HEK293 (cell line): ENCODE measurements at regions not wholly inside any gene's neighbourhood (a gene's known extent, or its start where the extent isn't known, plus 50 kb on each side); places are given as distances from the start of the nearest gene placed in this dataset.

ENCODE experiments used
- AEBP2 ChIP-seq: fragments of 450-650 bp; formaldehyde crosslinking; IDR thresholded peaks from 2 replicates; pipeline ENCODE4 v1.5.1; 2016; ENCODE audit warnings: missing biosample characterization, missing genetic modification characterization, borderline replicate concordance
- CTCF ChIP-seq: fragments of 450-650 bp; formaldehyde crosslinking; IDR thresholded peaks from 2 replicates; pipeline ENCODE4 v1.5.1; 2016; ENCODE audit warnings: missing biosample characterization, missing genetic modification characterization
- PBX3 ChIP-seq: sonication (generic); formaldehyde crosslinking; IDR thresholded peaks from 2 replicates; pipeline ENCODE4 v1.8.1; 2022; ENCODE audit warnings: mild to moderate bottlenecking, moderate library complexity, missing genetic modification reagents
- PRDM6 ChIP-seq: fragments of 450-650 bp; formaldehyde crosslinking; IDR thresholded peaks from 2 replicates; pipeline ENCODE4 v1.5.1; 2017; ENCODE audit warnings: missing biosample characterization, missing genetic modification characterization
- TSHZ1 ChIP-seq: fragments of 450-650 bp; formaldehyde crosslinking; IDR thresholded peaks from 2 replicates; pipeline ENCODE4 v1.5.1; 2016; ENCODE audit warnings: missing biosample characterization, missing genetic modification characterization, borderline replicate concordance
- ZNF132 ChIP-seq: fragments of 450-650 bp; formaldehyde crosslinking; IDR thresholded peaks from 2 replicates; pipeline ENCODE4 v1.5.1; 2017; ENCODE audit warnings: missing biosample characterization, missing genetic modification characterization, borderline replicate concordance
- ZNF548 ChIP-seq: fragments of 450-650 bp; formaldehyde crosslinking; IDR thresholded peaks from 2 replicates; pipeline ENCODE4 v1.5.1; 2016; ENCODE audit warnings: missing biosample characterization, missing genetic modification characterization
- ZNF558 ChIP-seq: fragments of 450-650 bp; formaldehyde crosslinking; IDR thresholded peaks from 2 replicates; pipeline ENCODE4 v1.5.1; 2016; ENCODE audit warnings: missing biosample characterization, missing genetic modification characterization
- ZNF707 ChIP-seq: fragments of 450-650 bp; formaldehyde crosslinking; IDR thresholded peaks from 2 replicates; pipeline ENCODE4 v1.5.1; 2016; ENCODE audit warnings: missing biosample characterization, missing genetic modification characterization
- ZNF747 ChIP-seq: fragments of 450-650 bp; formaldehyde crosslinking; IDR thresholded peaks from 2 replicates; pipeline ENCODE4 v1.5.1; 2016; ENCODE audit warnings: missing biosample characterization, missing genetic modification characterization
- ZNF777 ChIP-seq: fragments of 450-650 bp; formaldehyde crosslinking; IDR thresholded peaks from 2 replicates; pipeline ENCODE4 v1.5.1; 2017; ENCODE audit warnings: missing biosample characterization, missing genetic modification characterization, borderline replicate concordance
- ZSCAN18 ChIP-seq: fragments of 450-650 bp; formaldehyde crosslinking; IDR thresholded peaks from 2 replicates; pipeline ENCODE4 v1.5.1; 2016; ENCODE audit warnings: missing biosample characterization, missing genetic modification characterization

GRCh38 chr11:80457823-80458222, 1017.0 kb upstream of the TENM4 start:
- no peak for TF ChIP-seq ZSCAN18 (tag by site-specific recombination)
- TF ChIP-seq PRDM6 (tag by site-specific recombination) = no peak
- no peak for TF ChIP-seq PBX3
- TF ChIP-seq ZNF132 (tag by site-specific recombination) = no peak
- TF ChIP-seq CTCF (tag by site-specific recombination) = no peak
- no peak for TF ChIP-seq ZNF747 (tag by site-specific recombination)
- TF ChIP-seq AEBP2 (tag by site-specific recombination) = no peak
- no peak for TF ChIP-seq ZNF707
- no peak for TF ChIP-seq TSHZ1
- no peak for TF ChIP-seq ZNF777
- TF ChIP-seq ZNF558 (tag by site-specific recombination) = no peak
- TF ChIP-seq ZNF548 (tag by site-specific recombination) = no peak
